Uterus (tissue), 2 donors: ENCODE measurements at regions not wholly inside any gene's neighbourhood (a gene's known extent, or its start where the extent isn't known, plus 50 kb on each side); places are given as distances from the start of the nearest gene placed in this dataset.

ENCODE experiments used
- POLR2A ChIP-seq, 2 donors: fragments of 450-650 bp; IDR thresholded peaks; one replicate each; pipeline ENCODE4 v1.6.1; 2016; ENCODE audit warnings: antibody characterized with exemption in 2 of 2, mild to moderate bottlenecking in 1 of 2, moderate library complexity in 1 of 2
- TF ChIP-seq, protein P1 (sequence below), 4 experiments: fragments of 200-600 bp in 2 of 4; fragments of 450-650 bp in 2 of 4; sonication (generic) in 2 of 4; IDR thresholded peaks; one replicate each; pipeline ENCODE4 v1.5.1; 2016 to 2019; ENCODE audit warnings: antibody characterized with exemption in 4 of 4, mild to moderate bottlenecking in 2 of 4, moderate library complexity in 1 of 4

DNA sequence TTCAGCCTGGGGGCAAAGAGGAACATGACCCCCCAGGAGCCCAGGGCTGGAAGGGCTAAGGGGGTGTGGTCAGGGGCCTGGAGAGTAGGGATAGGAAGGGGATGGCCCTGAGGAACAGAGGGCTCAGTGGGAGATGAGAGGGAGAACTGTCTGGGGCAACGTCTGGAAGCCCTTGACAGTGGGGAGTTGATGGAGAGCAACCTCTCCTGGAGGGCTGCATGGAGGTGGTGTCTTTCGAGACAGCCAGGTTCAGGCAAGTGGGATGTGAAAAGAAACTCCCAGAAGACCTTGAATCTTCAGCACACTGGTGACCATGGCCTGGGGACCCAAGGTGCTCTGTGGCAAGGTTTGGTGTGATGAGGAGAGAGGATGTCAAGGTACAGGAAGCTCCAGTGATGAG is 54.2 kb upstream of the RUNX3 start:
- no peak for TF ChIP-seq POLR2A (IDR thresholded peaks at IDR 0.05)
- TF ChIP-seq, protein P1, sequence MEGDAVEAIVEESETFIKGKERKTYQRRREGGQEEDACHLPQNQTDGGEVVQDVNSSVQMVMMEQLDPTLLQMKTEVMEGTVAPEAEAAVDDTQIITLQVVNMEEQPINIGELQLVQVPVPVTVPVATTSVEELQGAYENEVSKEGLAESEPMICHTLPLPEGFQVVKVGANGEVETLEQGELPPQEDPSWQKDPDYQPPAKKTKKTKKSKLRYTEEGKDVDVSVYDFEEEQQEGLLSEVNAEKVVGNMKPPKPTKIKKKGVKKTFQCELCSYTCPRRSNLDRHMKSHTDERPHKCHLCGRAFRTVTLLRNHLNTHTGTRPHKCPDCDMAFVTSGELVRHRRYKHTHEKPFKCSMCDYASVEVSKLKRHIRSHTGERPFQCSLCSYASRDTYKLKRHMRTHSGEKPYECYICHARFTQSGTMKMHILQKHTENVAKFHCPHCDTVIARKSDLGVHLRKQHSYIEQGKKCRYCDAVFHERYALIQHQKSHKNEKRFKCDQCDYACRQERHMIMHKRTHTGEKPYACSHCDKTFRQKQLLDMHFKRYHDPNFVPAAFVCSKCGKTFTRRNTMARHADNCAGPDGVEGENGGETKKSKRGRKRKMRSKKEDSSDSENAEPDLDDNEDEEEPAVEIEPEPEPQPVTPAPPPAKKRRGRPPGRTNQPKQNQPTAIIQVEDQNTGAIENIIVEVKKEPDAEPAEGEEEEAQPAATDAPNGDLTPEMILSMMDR (IDR thresholded peaks at IDR 0.05), result no peak
